Kidney glomerular epithelial cell (primary cell): ENCODE measurements at regions not wholly inside any gene's neighbourhood (a gene's known extent, or its start where the extent isn't known, plus 50 kb on each side); places are given as distances from the start of the nearest gene placed in this dataset.
A peak's percentile ranks its signal among the peaks of the same experiment; 100 is the strongest.
"Not testable (repeated sequence)": the region's sequence is repeated elsewhere in the genome, so short reads cannot be mapped to it uniquely, and the experiment has no call there.

Experiments used
- DNase-seq: peaks from one replicate; lab custom pipeline; 2025; lab: John Stamatoyannopoulos, UW

DNA sequence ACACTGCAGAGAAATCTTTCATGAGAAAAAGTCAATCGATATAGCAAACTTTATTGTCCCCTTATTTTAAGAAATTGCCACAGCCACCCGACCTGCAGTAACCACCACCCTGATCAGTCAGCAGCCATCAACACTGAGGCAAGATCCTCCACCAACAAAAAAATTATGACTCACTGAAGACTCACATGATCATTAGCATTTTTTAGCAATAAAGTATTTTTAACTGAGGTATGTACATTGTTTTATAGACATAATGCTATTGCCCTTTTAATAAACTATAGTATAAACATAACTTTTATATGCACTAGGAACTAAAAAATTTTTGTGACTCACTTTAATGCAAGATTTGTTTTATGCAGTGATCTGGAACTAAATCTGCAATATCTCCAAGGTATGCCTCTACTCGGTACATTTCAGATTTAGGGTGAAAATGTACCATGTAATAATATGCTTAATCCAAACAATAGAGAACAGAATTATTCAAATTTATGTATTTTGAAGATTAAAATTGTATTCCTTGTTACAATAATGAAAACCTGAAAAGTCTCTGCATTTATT is 79.2 kb upstream of the CEP126 start:
- DNase-seq: no peak

DNA sequence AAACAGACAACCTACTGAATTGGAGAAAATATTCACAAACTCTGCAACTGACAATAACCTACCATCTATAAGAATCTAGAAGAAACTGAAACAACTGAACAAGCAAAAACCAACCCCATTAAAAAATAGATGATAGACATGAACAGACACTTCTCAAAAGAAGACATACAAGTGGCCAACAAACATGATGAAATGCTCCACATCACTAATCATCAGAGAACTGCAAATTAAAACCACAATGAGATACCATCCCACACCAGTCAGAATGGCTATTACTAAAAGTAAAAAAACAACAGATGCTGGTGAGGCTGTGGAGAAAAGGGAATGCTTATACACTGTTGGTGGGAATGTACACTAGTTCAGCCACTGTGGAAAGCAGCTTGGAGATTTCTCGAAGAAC is 84.3 kb upstream of the CEP126 start:
- not testable (repeated sequence) for DNase-seq

DNA sequence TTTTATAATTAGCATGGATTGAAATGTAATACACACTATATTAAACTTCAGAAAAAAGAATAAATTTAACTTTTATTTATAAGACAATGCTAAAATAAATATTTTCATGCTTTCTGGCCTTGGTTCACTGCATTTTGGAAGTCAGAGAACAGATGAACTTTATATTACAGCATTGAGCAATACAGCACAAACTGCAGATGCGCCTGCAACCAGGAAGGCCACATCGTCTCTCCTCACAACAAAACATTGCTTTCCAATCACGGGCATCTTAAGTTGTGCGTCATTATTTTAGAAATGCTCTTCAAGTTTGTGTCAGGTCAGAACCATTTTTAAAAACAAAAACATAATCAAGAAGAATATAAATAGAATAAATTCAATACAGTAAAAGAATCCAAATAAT is 89.3 kb upstream of the CEP126 start:
- no peak for DNase-seq

DNA sequence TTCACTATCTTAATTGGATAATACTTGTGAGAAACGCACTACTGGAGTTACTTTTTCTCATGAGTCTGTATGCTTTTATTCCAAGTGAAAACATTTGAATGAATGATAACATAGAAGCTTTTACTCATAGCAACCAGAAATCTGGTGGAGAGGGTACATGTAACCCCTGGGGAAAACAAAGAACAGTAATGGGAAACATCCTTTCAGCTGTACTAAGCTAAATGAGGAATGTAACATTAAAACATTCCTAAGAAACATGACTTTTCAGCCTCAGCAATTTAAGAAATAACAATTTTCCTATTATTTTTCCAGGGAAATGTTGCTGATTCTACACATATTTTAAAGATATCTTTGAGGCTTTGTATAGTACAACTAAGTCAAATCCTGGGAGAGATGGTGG is 97.2 kb upstream of the CEP126 start:
- no peak for DNase-seq

DNA sequence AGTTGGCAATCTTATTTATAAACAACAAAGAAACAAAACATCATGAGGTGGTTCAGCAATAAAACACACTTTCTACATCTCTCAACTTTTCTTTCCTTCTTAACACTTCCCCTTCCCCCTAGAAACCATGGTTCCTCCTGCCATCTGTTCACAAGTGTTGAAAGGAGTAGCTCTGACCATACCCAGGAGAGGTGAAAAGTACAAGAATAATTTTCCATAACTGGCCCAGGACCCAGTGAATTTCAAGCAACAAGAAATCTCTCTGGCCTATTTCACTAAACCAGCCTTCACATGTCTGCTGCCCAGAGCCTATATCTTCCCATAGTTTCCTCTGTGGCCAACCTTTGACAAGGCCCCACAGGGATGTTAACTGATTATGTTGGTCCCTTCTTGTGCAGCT is 98.2 kb upstream of the CEP126 start:
- DNase-seq: no peak

DNA sequence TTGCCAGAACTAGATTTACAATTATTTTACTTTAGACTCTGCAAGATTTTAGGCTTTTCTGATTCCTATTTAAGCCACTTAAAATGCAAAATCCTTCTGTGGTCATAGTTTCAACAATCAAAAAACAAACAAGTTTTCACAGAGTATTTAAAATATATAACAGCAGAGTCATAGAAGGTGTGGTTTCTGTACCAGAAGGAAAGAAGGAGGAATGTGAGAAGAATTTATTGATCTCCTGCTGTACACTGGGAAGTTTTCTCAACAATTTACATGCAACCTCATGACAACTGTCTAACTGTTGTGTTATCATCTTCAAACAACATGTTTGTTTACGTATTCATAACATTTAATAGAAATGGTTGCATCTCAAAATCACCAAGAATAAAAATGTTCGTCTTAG is 102.3 kb upstream of the CEP126 start:
- no peak for DNase-seq

DNA sequence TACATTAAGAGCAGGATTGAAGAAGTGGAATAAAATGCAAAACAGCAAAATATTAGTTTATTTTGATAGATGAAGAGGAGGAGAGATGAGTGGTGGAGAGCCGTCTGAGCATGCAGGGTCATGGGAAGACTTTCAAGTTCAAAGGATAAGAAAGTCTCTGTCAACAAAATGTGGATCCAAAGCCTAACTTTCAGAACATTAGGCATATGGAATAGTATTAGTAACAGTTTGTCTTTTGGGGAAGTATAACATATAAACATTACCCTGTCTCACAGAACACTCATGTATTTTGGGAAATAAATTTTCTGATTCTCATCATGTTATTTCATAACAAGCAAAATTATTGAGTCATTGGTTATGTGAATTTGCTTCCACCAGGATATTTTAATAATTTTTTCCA is 104.3 kb upstream of the CEP126 start:
- no peak for DNase-seq

DNA sequence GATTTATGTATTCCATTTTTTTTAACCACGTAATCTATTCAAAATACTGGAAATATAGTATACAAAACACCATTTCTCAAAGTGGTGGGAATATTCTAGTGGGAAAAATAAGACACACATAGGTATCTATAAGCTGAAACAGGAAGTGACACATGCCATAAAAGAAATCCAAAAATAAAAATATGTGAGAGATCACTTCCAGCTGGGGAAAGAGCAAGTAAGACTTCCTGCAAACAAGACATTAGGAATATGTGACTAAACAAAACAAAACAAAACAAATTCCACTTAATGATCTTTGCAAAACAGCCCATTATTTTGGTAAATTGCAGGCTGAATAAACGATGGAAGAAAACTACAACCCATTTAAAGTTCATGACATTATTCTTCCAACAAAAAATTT is 107.3 kb upstream of the CEP126 start:
- DNase-seq: no peak

DNA sequence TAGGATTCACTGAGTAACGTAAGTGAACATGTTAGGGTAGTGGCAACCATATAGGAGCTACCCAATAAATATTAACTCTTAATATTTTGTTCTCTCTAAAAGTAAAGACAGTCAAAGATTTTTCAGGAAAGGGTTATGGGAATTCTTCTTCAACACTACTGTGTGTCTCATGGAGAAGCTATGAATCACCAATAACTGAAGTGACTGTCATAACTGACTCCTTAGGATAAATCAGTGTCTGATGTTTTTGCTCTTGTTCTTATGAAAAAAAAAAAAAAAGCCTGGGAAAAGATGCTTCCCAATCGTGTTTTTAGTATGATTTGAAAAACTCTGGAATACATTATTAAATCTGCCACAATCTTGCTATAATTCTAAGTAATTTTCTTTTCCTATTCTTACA is 111.2 kb upstream of the CEP126 start:
- DNase-seq: no peak

DNA sequence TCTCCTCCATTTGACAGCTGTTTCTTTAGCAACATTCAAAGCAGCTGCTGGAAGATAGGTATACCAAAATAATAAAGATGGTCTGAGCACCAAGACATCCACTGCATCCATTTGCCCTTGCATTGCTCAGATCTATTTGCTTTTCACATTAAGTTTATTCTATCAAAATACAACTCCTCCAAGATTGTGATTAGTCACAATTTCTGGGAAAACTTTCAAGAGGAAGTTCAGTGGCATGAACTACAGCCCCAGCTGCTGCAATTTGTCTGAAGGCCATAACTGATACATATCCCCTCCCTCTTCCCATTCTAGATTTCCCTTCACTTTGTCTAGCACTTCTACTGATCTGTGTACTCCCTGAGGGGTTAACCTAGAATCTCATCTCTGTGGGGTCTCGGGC is 117.5 kb upstream of the CEP126 start:
- no peak for DNase-seq

DNA sequence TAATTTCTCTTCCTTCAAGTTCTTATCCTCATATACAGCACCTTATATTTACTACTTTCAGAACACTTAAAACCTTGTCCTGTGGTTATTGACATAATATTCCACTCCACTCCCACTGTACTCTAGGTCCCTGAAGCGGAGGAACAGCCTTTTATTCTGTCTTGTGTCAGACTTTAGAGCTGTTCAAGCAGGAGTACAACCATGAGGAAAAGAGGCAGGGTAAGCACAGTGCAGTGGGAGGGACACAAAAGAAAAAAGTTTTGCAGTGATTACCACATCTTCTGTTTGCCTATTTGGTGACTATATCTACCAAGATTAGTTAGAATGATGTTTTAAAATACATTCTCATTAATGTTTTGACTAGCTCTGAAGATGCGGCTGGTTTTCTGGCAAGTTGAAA is 122.0 kb upstream of the CEP126 start:
- no peak for DNase-seq

DNA sequence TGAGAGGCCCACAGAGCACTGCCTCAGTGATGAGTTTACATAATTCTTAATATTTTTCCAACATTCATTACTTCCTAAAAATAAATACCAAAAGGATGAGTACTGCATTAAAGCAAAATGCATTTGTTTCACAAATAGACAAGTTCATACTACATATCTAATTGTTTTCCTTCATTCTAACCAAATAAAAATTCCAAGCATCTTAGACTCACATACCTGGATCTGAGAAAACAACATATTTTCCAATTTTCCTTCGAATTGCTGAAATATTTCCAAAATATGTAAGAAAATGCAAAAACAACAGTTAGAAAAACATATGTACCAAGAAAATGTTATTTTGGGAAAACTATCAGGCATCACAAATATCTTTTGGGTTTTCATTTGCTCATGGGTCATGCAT is 127.9 kb upstream of the CEP126 start:
- DNase-seq: no peak

DNA sequence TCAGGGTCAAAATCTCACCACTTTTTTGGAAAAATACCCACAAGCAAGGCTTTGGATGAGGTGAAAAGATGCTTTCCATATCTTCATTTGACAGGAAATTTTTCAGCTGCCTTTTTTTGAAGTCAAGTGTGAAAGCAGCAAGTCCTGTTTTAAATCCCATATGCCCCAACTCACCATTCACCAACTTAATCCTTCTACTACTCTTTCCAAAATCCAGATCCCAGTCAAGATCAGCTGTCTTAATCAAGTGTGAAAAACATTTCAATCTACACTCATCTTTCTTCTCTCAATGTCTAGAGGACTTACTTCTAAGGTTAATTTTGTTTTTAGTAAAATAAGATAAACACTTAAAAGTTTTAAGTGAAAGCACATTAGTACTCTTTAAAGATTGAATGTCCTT is 128.4 kb upstream of the CEP126 start:
- no peak for DNase-seq

DNA sequence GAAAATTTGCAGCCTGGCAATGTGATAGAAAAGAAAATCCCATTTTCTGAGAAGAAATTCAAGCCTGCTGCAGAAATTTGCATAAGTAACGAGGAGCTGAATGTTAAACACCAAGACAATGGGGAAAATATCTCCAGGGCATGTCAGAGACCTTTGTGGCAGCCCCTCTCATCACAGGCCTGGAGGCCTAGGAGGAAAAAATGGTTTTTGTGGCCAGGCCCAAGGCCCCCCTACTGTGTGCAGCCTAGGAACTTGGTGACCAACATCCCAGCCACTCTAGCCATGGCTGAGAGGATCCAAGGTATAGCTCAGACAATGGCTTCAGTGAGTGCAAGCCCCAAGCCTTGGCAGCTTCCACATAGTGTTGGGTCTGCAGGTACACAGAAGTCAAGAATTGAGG is 135.6 kb upstream of the CEP126 start:
- DNase-seq: not testable (repeated sequence)

DNA sequence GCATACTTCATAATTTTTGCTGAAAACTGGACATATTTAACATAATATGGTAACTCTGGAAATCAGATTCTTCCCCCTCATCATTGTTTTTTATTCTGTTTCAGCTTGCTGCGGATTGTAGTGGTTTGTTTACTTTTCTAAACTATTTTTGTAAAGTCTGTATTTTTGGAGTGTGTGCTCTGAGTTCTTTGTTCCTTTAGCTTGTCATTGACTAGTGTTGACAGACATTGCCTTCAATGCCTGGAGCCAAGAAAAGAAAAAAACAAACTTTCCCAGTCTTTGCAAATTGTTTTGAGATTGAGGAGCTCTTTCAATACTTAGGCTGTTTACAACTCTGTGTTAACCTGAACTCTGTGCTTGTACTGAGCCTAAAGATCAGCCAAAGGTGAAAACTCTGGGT is 137.3 kb upstream of the CEP126 start:
- no peak for DNase-seq

DNA sequence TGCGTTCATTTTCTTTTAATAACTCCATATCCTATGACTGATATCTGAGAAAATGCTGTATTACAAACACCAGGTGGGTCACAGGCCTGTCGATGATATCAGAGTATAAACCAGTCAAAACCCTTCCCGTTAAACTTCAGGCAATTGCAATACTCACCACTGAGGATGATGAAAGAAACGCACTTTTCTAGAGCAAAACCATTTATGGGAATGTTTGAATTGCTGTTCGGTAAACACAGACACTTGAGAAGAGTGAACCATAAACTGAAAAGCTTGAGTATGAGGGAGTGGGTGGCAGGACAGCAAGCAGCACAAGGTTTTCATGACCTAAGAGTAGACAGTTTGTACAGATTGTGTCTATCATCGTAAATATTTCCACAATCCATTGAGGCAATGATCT is 139.8 kb upstream of the CEP126 start:
- DNase-seq: no peak

DNA sequence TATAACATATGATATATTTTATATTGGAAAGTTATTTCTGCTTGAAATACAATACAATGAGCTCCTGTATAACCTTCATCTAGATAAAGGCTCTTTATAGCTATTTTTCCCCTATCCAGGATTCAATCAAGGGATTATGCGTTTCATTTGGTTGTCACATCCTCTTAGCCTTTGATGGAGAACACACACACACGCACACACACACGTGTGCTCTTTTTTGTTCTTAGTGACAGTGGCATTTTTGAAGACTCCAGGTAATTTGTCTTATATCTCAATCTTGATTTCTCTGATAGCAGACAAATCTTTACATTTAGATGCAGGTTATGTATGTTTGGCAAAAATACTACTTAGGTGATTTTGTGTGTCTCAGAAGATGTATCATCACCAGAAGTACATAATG is 144.2 kb upstream of the CEP126 start:
- DNase-seq: no peak

DNA sequence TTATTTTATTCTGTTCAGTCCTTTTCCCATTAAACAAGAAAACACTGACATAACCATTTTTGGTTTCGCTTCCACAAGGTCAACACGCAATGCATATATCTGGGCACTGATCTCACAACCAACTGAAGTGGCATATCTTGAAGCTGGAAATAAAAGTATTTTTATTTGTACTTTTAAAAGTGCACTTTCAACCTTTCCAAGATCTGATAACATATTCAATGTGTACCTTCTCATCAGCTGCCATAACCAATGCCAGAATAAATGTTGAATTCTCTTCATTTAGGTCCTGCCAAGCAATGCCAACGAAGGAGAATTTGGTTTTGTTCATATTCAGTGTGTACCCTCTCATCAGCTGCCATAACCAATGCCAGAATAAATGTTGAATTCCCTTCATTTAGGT is 148.9 kb upstream of the CEP126 start:
- no peak for DNase-seq

DNA sequence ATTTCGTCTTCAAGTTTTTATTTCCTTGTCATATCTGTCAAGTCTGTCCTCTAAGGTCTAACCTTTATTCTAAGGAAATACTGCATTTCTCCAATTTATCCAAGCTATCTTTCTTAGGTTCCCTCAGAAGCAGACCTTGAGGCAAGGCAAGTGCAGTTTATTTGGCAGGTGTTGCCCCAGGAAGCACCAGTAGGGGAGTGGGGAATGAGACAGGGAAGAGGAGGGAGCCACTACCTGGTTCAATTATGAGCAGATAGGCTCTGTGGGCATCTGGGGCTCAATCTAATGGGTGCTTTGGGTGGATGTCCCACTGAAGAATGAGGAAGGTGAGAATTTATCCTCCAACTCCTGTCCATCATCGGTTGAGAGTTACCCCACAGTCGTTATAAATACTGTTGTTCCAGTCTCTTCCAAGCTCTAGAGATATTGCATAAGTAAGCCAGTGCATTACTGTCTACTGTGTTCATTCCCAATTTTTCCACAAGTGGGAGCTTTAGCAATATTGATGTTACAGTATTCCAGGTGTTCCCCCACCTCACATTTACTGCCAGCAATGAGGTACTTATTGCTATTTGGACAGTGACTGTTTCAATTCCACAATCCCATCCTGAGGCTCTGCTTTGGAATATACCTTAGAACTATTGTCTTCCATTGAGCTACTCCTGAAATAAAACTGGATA is 154.9 kb upstream of the CEP126 start:
- peak; percentile 15 for DNase-seq

DNA sequence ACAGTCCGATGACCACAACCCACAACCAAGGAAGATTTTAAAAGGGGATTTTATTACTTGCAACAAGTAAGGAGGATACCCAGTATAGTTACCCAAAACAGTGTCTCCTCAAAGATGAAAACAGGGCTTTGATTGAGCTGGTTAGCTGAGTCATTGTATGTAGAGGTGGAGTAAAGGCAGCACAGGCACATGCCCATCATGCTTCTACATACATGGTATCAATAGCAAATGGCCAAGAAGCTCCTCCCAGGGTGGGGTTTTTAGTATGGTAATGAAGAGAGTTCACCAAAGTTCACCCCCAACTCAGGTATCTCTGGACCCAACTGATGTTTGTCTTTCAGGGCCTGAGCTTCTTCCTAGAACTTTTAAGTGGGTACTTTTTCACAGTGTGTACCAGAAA is 157.1 kb upstream of the CEP126 start:
- no peak for DNase-seq

DNA sequence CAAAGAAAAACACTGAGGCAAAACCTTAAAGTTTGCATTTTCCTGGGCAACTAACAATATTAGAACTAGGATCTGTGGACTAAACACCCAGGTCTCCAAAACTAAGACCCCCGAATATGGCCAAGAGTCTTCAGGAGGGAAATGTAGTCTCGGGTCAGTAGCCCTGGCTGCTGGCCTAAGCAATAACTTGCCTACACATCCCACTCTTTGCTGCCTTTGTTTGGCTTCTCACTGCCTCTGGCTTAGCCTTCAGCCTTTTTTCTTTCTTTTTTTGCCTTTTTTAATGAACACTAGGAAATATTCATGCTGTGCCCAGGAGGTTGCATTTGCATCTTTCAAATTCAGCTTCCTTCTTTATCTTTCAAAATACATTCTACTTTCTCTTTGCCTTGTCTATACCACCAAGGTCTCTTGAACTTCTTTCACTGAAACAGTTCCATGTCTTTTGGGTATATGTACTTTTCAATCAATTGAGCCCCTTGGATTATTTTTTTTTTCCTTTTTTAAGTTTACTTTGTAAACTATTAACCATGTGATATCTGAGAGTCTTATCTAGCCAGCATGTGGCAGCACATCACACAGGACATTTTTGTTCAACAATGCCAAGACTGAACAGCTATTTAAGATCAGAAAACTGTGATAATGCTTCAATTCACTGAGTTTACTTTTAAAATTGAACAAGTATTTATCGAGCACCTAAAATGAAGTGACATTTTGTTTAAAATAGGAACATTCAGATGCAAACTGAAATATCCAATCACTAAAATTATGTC is 165.0 kb upstream of the TRPC6 start:
- DNase-seq: no peak

DNA sequence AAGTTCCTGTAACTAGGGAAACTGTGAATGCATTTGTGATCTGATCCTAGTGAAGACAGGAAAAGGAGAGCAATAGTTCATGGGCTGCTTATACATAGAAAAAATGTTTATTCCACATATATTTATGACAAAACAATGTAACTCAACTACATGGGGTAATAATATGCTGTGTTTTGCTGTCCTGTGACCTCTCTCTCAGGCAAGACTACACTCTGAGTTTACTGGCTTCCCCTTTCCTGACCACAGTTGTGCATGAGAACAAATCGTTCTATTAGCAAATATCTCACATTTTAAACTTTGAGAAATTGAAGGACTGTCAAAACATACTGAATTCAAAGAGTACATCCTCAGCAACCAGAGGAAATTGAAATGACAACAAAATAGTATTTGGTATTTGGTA is 161.9 kb upstream of the TRPC6 start:
- no peak for DNase-seq

DNA sequence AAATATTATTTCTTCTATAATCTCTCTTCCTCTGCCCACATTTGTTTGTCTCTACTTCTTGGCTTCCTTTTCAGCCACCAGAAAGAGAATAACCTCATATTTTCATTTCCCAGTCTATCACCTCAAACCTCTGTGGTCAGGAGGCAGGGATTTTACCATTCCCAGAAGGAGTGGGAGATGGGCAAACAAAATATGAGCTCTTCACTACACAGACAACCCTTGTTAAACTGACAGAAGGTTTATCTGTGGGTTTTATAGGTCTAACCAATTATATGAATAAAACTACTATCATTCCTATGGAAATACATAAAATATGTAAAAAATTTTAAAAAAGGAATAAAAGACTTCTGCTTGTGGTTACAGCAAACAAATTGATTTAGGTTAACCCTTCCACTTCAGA is 160.0 kb upstream of the TRPC6 start:
- DNase-seq: no peak
